IMR-90 (cell line): ENCODE measurements at regions not wholly inside any gene's neighbourhood (a gene's known extent, or its start where the extent isn't known, plus 50 kb on each side); places are given as distances from the start of the nearest gene placed in this dataset.

Source experiments
- ATAC-seq: fragments of 200-7000 bp; cut with Tn5 transposase; 2 replicates; pipeline ENCODE4 v1.9.1; 2020; ENCODE audit warnings: low read depth, mild to moderate bottlenecking, moderate library complexity
- BruUV-seq: library from RNA; stranded (reverse); fragments of 400-500 nt; replicated peaks from 2 replicates; lab custom pipeline; 2021; lab: Mats Ljungman, UMichigan
- CTCF ChIA-PET: fragments of 300-600 bp; formaldehyde crosslinking; extraction: SDS; loops from one replicate; lab custom pipeline; 2021; ENCODE audit warnings: antibody characterized with exemption; lab: Yijun Ruan, JAX
- POLR2A ChIA-PET: fragments of 300-600 bp; sonication (Branson Sonifier 250); formaldehyde crosslinking; loops from one replicate; lab custom pipeline; 2022; ENCODE audit warnings: antibody characterized with exemption; ENCODE audit not compliant: unreplicated experiment; lab: Charles Lee
- DNase-seq: peaks from one replicate; pipeline ENCODE4 v3.0.0; 2013
- H2AFZ ChIP-seq: replicated peaks from 2 replicates; pipeline ENCODE3; 2013; ENCODE audit warnings: low read length, mild to moderate bottlenecking; ENCODE audit not compliant: poor library complexity
- H2AK5ac ChIP-seq: 2 replicates; pipeline ENCODE4 v1.6.1; 2013; ENCODE audit warnings: low read depth, low read length, inconsistent platforms
- H2AK9ac ChIP-seq: replicated peaks from 2 replicates; pipeline ENCODE3; 2013; ENCODE audit warnings: mild to moderate bottlenecking, low read depth, low read length, moderate library complexity; ENCODE audit not compliant: poor library complexity
- H2BK120ac ChIP-seq: 2 replicates; pipeline ENCODE4 v1.6.1; 2013; ENCODE audit warnings: low read depth, low read length, inconsistent platforms
- H2BK15ac ChIP-seq: 3 replicates; pipeline ENCODE4 v1.6.1; 2013; ENCODE audit warnings: low read depth, low read length, inconsistent platforms
- H2BK20ac ChIP-seq: 2 replicates; pipeline ENCODE4 v1.6.1; 2013; ENCODE audit warnings: low read depth, mild to moderate bottlenecking, inconsistent platforms, low read length, moderate library complexity
- H2BK5ac ChIP-seq: 2 replicates; pipeline ENCODE4 v1.6.1; 2013; ENCODE audit warnings: mild to moderate bottlenecking, low read depth, low read length, inconsistent platforms; ENCODE audit not compliant: poor library complexity, severe bottlenecking
- H3K14ac ChIP-seq: replicated peaks from 2 replicates; pipeline ENCODE4 v1.6.1; 2013; ENCODE audit warnings: low read depth, low read length, inconsistent platforms
- H3K18ac ChIP-seq: 2 replicates; pipeline ENCODE4 v1.6.1; 2013; ENCODE audit warnings: low read depth, low read length, control low read depth
- H3K23ac ChIP-seq: 2 replicates; pipeline ENCODE4 v1.6.1; 2013; ENCODE audit warnings: low read depth, low read length, inconsistent platforms
- H3K27ac ChIP-seq: 2 replicates; pipeline ENCODE4 v1.5.1; 2013; ENCODE audit warnings: mild to moderate bottlenecking, control low read depth, low read length; ENCODE audit not compliant: insufficient read depth
- H3K27me3 ChIP-seq: 2 replicates; pipeline ENCODE4 v1.6.1; 2013; ENCODE audit warnings: low read length; ENCODE audit not compliant: control insufficient read depth, insufficient read depth
- H3K36me3 ChIP-seq: 2 replicates; pipeline ENCODE4 v1.6.1; 2013; ENCODE audit warnings: low read length, mixed read lengths; ENCODE audit not compliant: control insufficient read depth, insufficient read depth
- H3K4ac ChIP-seq: 2 replicates; pipeline ENCODE4 v1.6.1; 2013; ENCODE audit warnings: low read depth, low read length, inconsistent platforms
- H3K4me1 ChIP-seq: 2 replicates; pipeline ENCODE4 v1.6.1; 2013; ENCODE audit warnings: low read length, mixed read lengths; ENCODE audit not compliant: control insufficient read depth, insufficient read depth
- H3K4me2 ChIP-seq: 2 replicates; pipeline ENCODE4 v1.6.1; 2013; ENCODE audit warnings: low read depth, mild to moderate bottlenecking, control low read depth, low read length, moderate library complexity
- H3K4me3 ChIP-seq: 2 replicates; pipeline ENCODE4 v1.5.1; 2013; ENCODE audit warnings: low read depth, mild to moderate bottlenecking, control low read depth, low read length, moderate library complexity; ENCODE audit not compliant: insufficient read depth
- H3K56ac ChIP-seq: 2 replicates; pipeline ENCODE4 v1.6.1; 2013; ENCODE audit warnings: low read length, inconsistent platforms; ENCODE audit not compliant: insufficient read depth; ENCODE audit errors: extremely low read depth
- H3K79me1 ChIP-seq, 2 experiments: 2 replicates each; pipeline ENCODE4 v1.6.1; 2013; ENCODE audit warnings: low read length in 2 of 2, inconsistent platforms in 1 of 2, low read depth in 1 of 2
- H3K9ac ChIP-seq: 2 replicates; pipeline ENCODE4 v1.6.1; 2013; ENCODE audit warnings: low read depth, low read length, control low read depth
- H3K9me1 ChIP-seq: 2 replicates; pipeline ENCODE4 v1.6.1; 2013; ENCODE audit warnings: low read length, inconsistent platforms; ENCODE audit not compliant: insufficient read depth
- H3K9me3 ChIP-seq: 2 replicates; pipeline ENCODE4 v1.6.1; 2013; ENCODE audit warnings: low read length; ENCODE audit not compliant: control insufficient read depth, insufficient read depth
- H4K20me1 ChIP-seq: 2 replicates; pipeline ENCODE4 v1.6.1; 2013; ENCODE audit warnings: low read length, inconsistent platforms; ENCODE audit not compliant: insufficient read depth
- H4K5ac ChIP-seq: 2 replicates; pipeline ENCODE4 v1.6.1; 2013; ENCODE audit warnings: mild to moderate bottlenecking, low read depth, low read length, control low read depth
- H4K8ac ChIP-seq, 2 experiments: 2 replicates each; pipeline ENCODE4 v1.6.1; 2013; ENCODE audit warnings: low read depth in 2 of 2, low read length in 2 of 2, control low read depth in 1 of 2, inconsistent platforms in 1 of 2
- H4K91ac ChIP-seq: 2 replicates; pipeline ENCODE4 v1.6.1; 2013; ENCODE audit warnings: low read depth, low read length, inconsistent platforms; ENCODE audit not compliant: insufficient read depth
- BHLHE40 ChIP-seq: fragments of 150-350 bp; IDR thresholded peaks from 2 replicates; pipeline ENCODE4 v1.6.1; 2016; ENCODE audit warnings: mild to moderate bottlenecking, low read depth, low read length
- CEBPB ChIP-seq: IDR thresholded peaks from 2 replicates; pipeline ENCODE4 v1.6.1; 2012; ENCODE audit warnings: low read depth, low read length, improper control_type of control experiment
- FOS ChIP-seq: fragments of 150-350 bp; IDR thresholded peaks from 2 replicates; pipeline ENCODE4 v1.6.1; 2016; ENCODE audit warnings: low read depth, low read length
- MAFK ChIP-seq: IDR thresholded peaks from 2 replicates; pipeline ENCODE4 v1.6.1; 2012; ENCODE audit warnings: low read depth, low read length, improper control_type of control experiment
- MAZ ChIP-seq: IDR thresholded peaks from 2 replicates; pipeline ENCODE4 v1.6.1; 2012; ENCODE audit warnings: low read depth, mild to moderate bottlenecking, low read length, improper control_type of control experiment, moderate library complexity, borderline replicate concordance
- MXI1 ChIP-seq: IDR thresholded peaks from 2 replicates; pipeline ENCODE4 v1.6.1; 2012; ENCODE audit warnings: low read depth, mild to moderate bottlenecking, low read length, moderate library complexity, borderline replicate concordance
- NFE2L2 ChIP-seq: fragments of 150-350 bp; IDR thresholded peaks from 2 replicates; pipeline ENCODE4 v1.6.1; 2016; ENCODE audit warnings: low read depth, mild to moderate bottlenecking, low read length
- RCOR1 ChIP-seq: IDR thresholded peaks from 2 replicates; pipeline ENCODE4 v1.6.1; 2012; ENCODE audit warnings: mild to moderate bottlenecking, low read length, improper control_type of control experiment; ENCODE audit not compliant: insufficient replicate concordance
- RFX5 ChIP-seq: IDR thresholded peaks from 2 replicates; pipeline ENCODE4 v1.8.0; 2012; ENCODE audit warnings: low read depth, mild to moderate bottlenecking, low read length, moderate library complexity
- WGBS, 2 experiments: methylation state at CpG; one replicate each; pipeline versions ENCODE4 v1.1.5 to v1.1.7; 2013; ENCODE audit warnings: missing lambda C conversion rate in 2 of 2; ENCODE audit not compliant: insufficient read length in 1 of 2; ENCODE audit errors: extremely low coverage in 2 of 2; 5-methylcytosine and 5-hydroxymethylcytosine counted together
- dilution Hi-C: fragments of 300-500 bp; cut with HindIII; formaldehyde crosslinking; loops from one replicate; pipeline ENCODE4 v1.14.3; 2018; ENCODE audit warnings: low sequenced_read_pairs; ENCODE audit not compliant: unreplicated experiment
- in situ Hi-C: fragments of 300-500 bp; cut with MboI; formaldehyde crosslinking; loops from 3 replicates; pipeline ENCODE4 v1.14.3; 2019; ENCODE audit warnings: low sequenced_read_pairs, inconsistent platforms, mixed read lengths
- intact Hi-C: fragments of 100-400 bp; cut with micrococcal nuclease; formaldehyde crosslinking; loops from 2 replicates; pipeline ENCODE4 v1.10.0; 2022
- TF ChIP-seq, protein P1 (sequence below): fragments of 150-350 bp; IDR thresholded peaks from 2 replicates; pipeline ENCODE4 v1.6.1; 2017; ENCODE audit warnings: mild to moderate bottlenecking, antibody characterized with exemption, low read length, low read depth
- TF ChIP-seq, protein P2 (sequence below): fragments of 150-350 bp; IDR thresholded peaks from 2 replicates; pipeline ENCODE4 v1.6.1; 2016; ENCODE audit warnings: low read depth, mild to moderate bottlenecking, low read length, moderate library complexity, borderline replicate concordance

DNA sequence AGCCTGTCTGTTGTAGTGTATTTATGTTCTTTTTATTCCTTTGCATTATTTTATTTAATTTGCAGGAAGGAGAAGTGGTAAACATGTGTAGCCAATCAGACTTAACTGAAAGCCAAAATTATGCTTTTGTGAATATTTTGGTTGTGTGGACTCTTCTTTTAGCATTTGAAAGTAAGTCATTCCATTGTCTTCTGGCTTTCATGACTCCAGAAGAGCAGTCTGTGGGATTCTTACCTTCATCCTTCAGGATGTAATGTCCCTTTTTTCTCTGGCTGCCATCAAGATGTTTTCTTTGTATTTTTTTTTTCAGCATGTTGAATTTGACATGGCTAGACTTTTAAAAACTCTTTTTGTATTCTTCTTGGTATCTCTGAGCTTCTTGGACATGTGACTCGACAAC lies 895.2 kb upstream of the ZEB2 start:
- no peak overlapping the region for H3K27ac ChIP-seq
- H3K4me3 ChIP-seq, result no peak overlapping the region
- no peak overlapping the region for H3K14ac ChIP-seq
- no peak overlapping the region for H3K56ac ChIP-seq
- ATAC-seq, result no peak
- no peak overlapping the region for H2AK9ac ChIP-seq
- H3K4ac ChIP-seq, result no peak overlapping the region
- CTCF ChIA-PET, result no interaction called here
- H4K91ac ChIP-seq, result no peak overlapping the region
- no peaks in the 10 kb centered on the region for H3K9me1 ChIP-seq
- BruUV-seq, result no TSS peak
- no peak overlapping the region for H2BK5ac ChIP-seq
- no peaks in the 10 kb centered on the region for H3K79me1 ChIP-seq
- H2AK5ac ChIP-seq, result no peak overlapping the region
- H3K23ac ChIP-seq, result no peak overlapping the region
- H4K8ac ChIP-seq, result no peak overlapping the region
- dilution Hi-C loops, result no loop called here
- no peak overlapping the region for H4K5ac ChIP-seq
- no peaks in the 10 kb centered on the region for H4K20me1 ChIP-seq
- H3K4me1 ChIP-seq, result no peaks in the 10 kb centered on the region
- no CpG with 5 or more reads among the region's 1 CpG for WGBS, 2 experiments
- TF ChIP-seq RFX5, result no peak
- TF ChIP-seq FOS, result no peak
- no peak for TF ChIP-seq MXI1
- TF ChIP-seq, protein P1, sequence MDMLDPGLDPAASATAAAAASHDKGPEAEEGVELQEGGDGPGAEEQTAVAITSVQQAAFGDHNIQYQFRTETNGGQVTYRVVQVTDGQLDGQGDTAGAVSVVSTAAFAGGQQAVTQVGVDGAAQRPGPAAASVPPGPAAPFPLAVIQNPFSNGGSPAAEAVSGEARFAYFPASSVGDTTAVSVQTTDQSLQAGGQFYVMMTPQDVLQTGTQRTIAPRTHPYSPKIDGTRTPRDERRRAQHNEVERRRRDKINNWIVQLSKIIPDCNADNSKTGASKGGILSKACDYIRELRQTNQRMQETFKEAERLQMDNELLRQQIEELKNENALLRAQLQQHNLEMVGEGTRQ, result no peak
- TF ChIP-seq, protein P2, sequence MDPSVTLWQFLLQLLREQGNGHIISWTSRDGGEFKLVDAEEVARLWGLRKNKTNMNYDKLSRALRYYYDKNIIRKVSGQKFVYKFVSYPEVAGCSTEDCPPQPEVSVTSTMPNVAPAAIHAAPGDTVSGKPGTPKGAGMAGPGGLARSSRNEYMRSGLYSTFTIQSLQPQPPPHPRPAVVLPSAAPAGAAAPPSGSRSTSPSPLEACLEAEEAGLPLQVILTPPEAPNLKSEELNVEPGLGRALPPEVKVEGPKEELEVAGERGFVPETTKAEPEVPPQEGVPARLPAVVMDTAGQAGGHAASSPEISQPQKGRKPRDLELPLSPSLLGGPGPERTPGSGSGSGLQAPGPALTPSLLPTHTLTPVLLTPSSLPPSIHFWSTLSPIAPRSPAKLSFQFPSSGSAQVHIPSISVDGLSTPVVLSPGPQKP, result no peak
- TF ChIP-seq CEBPB, result no peak
- no peak for TF ChIP-seq MAZ
- TF ChIP-seq BHLHE40, result no peak
- no peak for TF ChIP-seq RCOR1
- TF ChIP-seq MAFK, result no peak
- no peak for TF ChIP-seq NFE2L2
- no peaks in the 10 kb centered on the region for H3K36me3 ChIP-seq
- H3K4me2 ChIP-seq, result no peak overlapping the region
- no peaks in the 10 kb centered on the region for H3K9me3 ChIP-seq
- in situ Hi-C loops, result no loop called here
- POLR2A ChIA-PET, result no interaction called here
- H2BK15ac ChIP-seq, result no peak overlapping the region
- H3K27me3 ChIP-seq, result no peaks in the 10 kb centered on the region
- H3K9ac ChIP-seq, result no peak overlapping the region
- no peak overlapping the region for H2BK120ac ChIP-seq
- H2AFZ ChIP-seq, result no peak overlapping the region
- intact Hi-C loops, result no loop called here
- no peak overlapping the region for H2BK20ac ChIP-seq
- DNase-seq, result no peak
- H3K18ac ChIP-seq, result no peak overlapping the region
